ENCODE measurements at regions not wholly inside any gene's neighbourhood (a gene's known extent, or its start where the extent isn't known, plus 50 kb on each side); places are given as distances from the start of the nearest gene placed in this dataset.

DNA sequence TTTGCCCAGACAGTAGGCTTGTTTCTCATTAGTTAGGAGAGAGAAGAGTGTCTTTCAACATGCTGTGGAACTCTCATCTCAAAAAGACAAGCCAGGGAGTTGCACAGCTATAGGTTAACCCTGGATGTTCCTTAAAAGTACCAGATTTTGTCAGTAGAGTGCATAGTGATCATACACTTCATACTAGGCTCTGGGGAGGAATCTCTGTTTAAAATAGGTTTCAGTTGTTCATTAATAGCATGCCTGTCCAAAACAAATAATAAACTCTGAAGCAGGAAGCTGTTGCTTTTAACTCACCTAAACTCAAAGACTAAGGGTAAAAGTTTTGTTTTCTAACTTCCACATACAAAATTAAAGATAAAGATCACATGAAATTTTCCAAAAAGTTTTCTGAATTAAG is 1948.4 kb downstream of the C4orf33 start:
- ChIA-PET CTCF (no interaction called here), POLR2A (ENCODE audit: unreplicated experiment) (no interaction called here)
- Histone ChIP-seq H3K23ac (ENCODE audit: low read depth, low read length) (no peak overlapping the region), H3K9me3 (ENCODE audit: control insufficient read depth, insufficient read depth, low read length) (no peaks in the 10 kb centered on the region), H2BK5ac (ENCODE audit: low read depth, low read length, poor library complexity, severe bottlenecking) (no peak overlapping the region), H4K5ac (ENCODE audit: low read depth, low read length) (no peak overlapping the region), H3K18ac (ENCODE audit: low read depth, low read length) (no peak overlapping the region), H3K4me2 (ENCODE audit: low read depth, low read length) (no peak overlapping the region), H4K8ac (ENCODE audit: low read depth in 2 of 2, low read length in 2 of 2) (no peak overlapping the region), H2AK5ac (ENCODE audit: low read depth, low read length) (no peak overlapping the region), H3K56ac (ENCODE audit: extremely low read depth, insufficient read depth, low read length) (no peak overlapping the region), H3K36me3 (ENCODE audit: control insufficient read depth, insufficient read depth, low read length) (no peaks in the 10 kb centered on the region), H2BK15ac (ENCODE audit: low read depth, low read length) (no peak overlapping the region), H3K27me3 (ENCODE audit: control insufficient read depth, insufficient read depth, low read length) (no peaks in the 10 kb centered on the region), H2AK9ac (replicated peaks; ENCODE audit: low read depth, low read length, poor library complexity) (no peak overlapping the region), H4K20me1 (ENCODE audit: insufficient read depth, low read length) (no peaks in the 10 kb centered on the region), H3K4ac (ENCODE audit: low read depth, low read length) (no peak overlapping the region), H2AFZ (replicated peaks; ENCODE audit: low read length, poor library complexity) (no peak overlapping the region), H3K4me3 (ENCODE audit: insufficient read depth, low read depth, low read length) (no peak overlapping the region), H3K79me1 (ENCODE audit: low read depth in 1 of 2, low read length in 2 of 2) (no peaks in the 10 kb centered on the region), H2BK20ac (ENCODE audit: low read depth, low read length) (no peak overlapping the region), H3K9ac (ENCODE audit: low read depth, low read length) (no peak overlapping the region), H4K91ac (ENCODE audit: insufficient read depth, low read depth, low read length) (no peak overlapping the region), H3K9me1 (ENCODE audit: insufficient read depth, low read length) (no peaks in the 10 kb centered on the region), H2BK120ac (ENCODE audit: low read depth, low read length) (no peak overlapping the region), H3K4me1 (ENCODE audit: control insufficient read depth, insufficient read depth, low read length) (no peaks in the 10 kb centered on the region), H3K14ac (replicated peaks; ENCODE audit: low read depth, low read length) (no peak overlapping the region), H3K27ac (ENCODE audit: insufficient read depth, low read length) (no peak overlapping the region)
- in situ Hi-C loops (cut with MboI; ENCODE audit: low sequenced_read_pairs) (no loop called here), dilution Hi-C loops (cut with HindIII; ENCODE audit: low sequenced_read_pairs, unreplicated experiment) (no loop called here), intact Hi-C loops (cut with micrococcal nuclease) (no loop called here)
- TF ChIP-seq RCOR1 (IDR thresholded peaks at IDR 0.05; ENCODE audit: insufficient replicate concordance, low read length) (no peak), MXI1 (IDR thresholded peaks at IDR 0.05; ENCODE audit: borderline replicate concordance, low read depth, low read length) (no peak), BHLHE40 (IDR thresholded peaks at IDR 0.05; ENCODE audit: low read depth, low read length) (no peak), RAD21 (IDR thresholded peaks at IDR 0.05; ENCODE audit: low read length) (no peak), CHD1 (IDR thresholded peaks at IDR 0.05; ENCODE audit: low read depth, low read length) (no peak)
- ATAC-seq (ENCODE audit: low read depth) (no peak), DNase-seq (no peak)
- BruUV-seq (replicated peaks) = no TSS peak

Data from IMR-90 (cell line).